HG02943 (cell line): ENCODE measurements at regions not wholly inside any gene's neighbourhood (a gene's known extent, or its start where the extent isn't known, plus 50 kb on each side); places are given as distances from the start of the nearest gene placed in this dataset.
A peak's percentile ranks its signal among the peaks of the same experiment; 100 is the strongest.
"Not testable (repeated sequence)": the region's sequence is repeated elsewhere in the genome, so short reads cannot be mapped to it uniquely, and the experiment has no call there.

ENCODE experiments used
- ATAC-seq: cut with Tn5 transposase; IDR thresholded peaks from one replicate; pipeline ENCODE4 v1.9.1; 2021; ENCODE audit warnings: mild to moderate bottlenecking, low read depth, moderate library complexity; ENCODE audit not compliant: unreplicated experiment

- no peak for ATAC-seq
Measured at GRCh38 chr5:124954784-124955183, 208.3 kb upstream of the ZNF608 start.

- ATAC-seq = no peak
Measured at GRCh38 chr5:124956471-124957029, 210.1 kb upstream of the ZNF608 start.

- no peak for ATAC-seq
Measured at GRCh38 chr5:124957063-124957462, 210.6 kb upstream of the ZNF608 start.

GRCh38 chr5:124960266-124960665 is 213.8 kb upstream of the ZNF608 start:
- ATAC-seq = no peak

GRCh38 chr5:124961521-124961920 is 215.1 kb upstream of the ZNF608 start:
- ATAC-seq = no peak

- no peak for ATAC-seq
Measured at GRCh38 chr5:124962111-124962510, 215.7 kb upstream of the ZNF608 start.

- ATAC-seq = no peak
Measured at GRCh38 chr5:124962735-124963134, 216.3 kb upstream of the ZNF608 start.

GRCh38 chr5:124963236-124963919 is 216.9 kb upstream of the ZNF608 start:
- ATAC-seq = no peak

- ATAC-seq = not testable (repeated sequence)
Measured at GRCh38 chr5:124966741-124967140, 220.3 kb upstream of the ZNF608 start.

- not testable (repeated sequence) for ATAC-seq
Measured at GRCh38 chr5:124970381-124970780, 223.9 kb upstream of the ZNF608 start.

GRCh38 chr5:124972703-124973102 is 226.3 kb upstream of the ZNF608 start:
- no peak for ATAC-seq

- no peak for ATAC-seq
Measured at GRCh38 chr5:124973661-124974060, 227.2 kb upstream of the ZNF608 start.

GRCh38 chr5:124976086-124976485 is 229.6 kb upstream of the ZNF608 start:
- no peak for ATAC-seq

GRCh38 chr5:124979251-124979650 is 232.8 kb upstream of the ZNF608 start:
- ATAC-seq = no peak

GRCh38 chr5:124980163-124980941 is 233.9 kb upstream of the ZNF608 start:
- ATAC-seq = peak; percentile 86

- ATAC-seq = no peak
Measured at GRCh38 chr5:124981901-124982300, 235.5 kb upstream of the ZNF608 start.

GRCh38 chr5:124986170-124986569 is 239.7 kb upstream of the ZNF608 start:
- no peak for ATAC-seq

GRCh38 chr5:124986667-124987066 is 240.2 kb upstream of the ZNF608 start:
- no peak for ATAC-seq

- not testable (repeated sequence) for ATAC-seq
Measured at GRCh38 chr5:124987786-124988185, 241.3 kb upstream of the ZNF608 start.

- ATAC-seq = no peak
Measured at GRCh38 chr5:124990723-124991122, 244.3 kb upstream of the ZNF608 start.

GRCh38 chr5:124995421-124995820 is 249.0 kb upstream of the ZNF608 start:
- no peak for ATAC-seq
